Loucy (cell line): ENCODE measurements at regions not wholly inside any gene's neighbourhood (a gene's known extent, or its start where the extent isn't known, plus 50 kb on each side); places are given as distances from the start of the nearest gene placed in this dataset.

ENCODE experiments used
- H2AFZ ChIP-seq: fragments of 200-600 bp; sonication (generic); 2 replicates; pipeline ENCODE4 v1.6.0; 2016; ENCODE audit warnings: antibody characterized with exemption, mild to moderate bottlenecking, low read length, moderate library complexity
- H3F3A ChIP-seq: fragments of 200-600 bp; 2 replicates; pipeline ENCODE4 v1.6.0; 2016; ENCODE audit warnings: antibody characterized with exemption, low read depth, mild to moderate bottlenecking
- H3K27me3 ChIP-seq: fragments of 200-600 bp; sonication (generic); 2 replicates; pipeline ENCODE4 v1.6.1; 2014; ENCODE audit warnings: low read length, mild to moderate bottlenecking; ENCODE audit not compliant: insufficient read depth, poor library complexity, severe bottlenecking
- H3K36me3 ChIP-seq: fragments of 200-600 bp; sonication (generic); 2 replicates; pipeline ENCODE4 v1.6.1; 2016; ENCODE audit warnings: low read length; ENCODE audit not compliant: insufficient read depth
- H3K4me1 ChIP-seq: fragments of 200-600 bp; sonication (generic); 2 replicates; pipeline ENCODE4 v1.5.1; 2014; ENCODE audit warnings: low read length, mild to moderate bottlenecking; ENCODE audit not compliant: insufficient read depth, poor library complexity, severe bottlenecking
- H3K4me2 ChIP-seq: fragments of 200-600 bp; sonication (generic); 2 replicates; pipeline ENCODE4 v1.6.0; 2014; ENCODE audit warnings: antibody characterized with exemption, low read length, low read depth, mild to moderate bottlenecking; ENCODE audit not compliant: poor library complexity, severe bottlenecking
- H3K4me3 ChIP-seq: fragments of 200-600 bp; sonication (generic); 2 replicates; pipeline ENCODE4 v1.5.1; 2014; ENCODE audit warnings: low read length, mild to moderate bottlenecking, mixed read lengths; ENCODE audit not compliant: poor library complexity, severe bottlenecking
- H3K79me2 ChIP-seq: fragments of 200-600 bp; sonication (generic); 2 replicates; pipeline ENCODE4 v1.6.1; 2014; ENCODE audit warnings: low read length; ENCODE audit not compliant: insufficient read depth
- H3K9ac ChIP-seq: fragments of 200-600 bp; sonication (generic); 2 replicates; pipeline ENCODE4 v1.6.0; 2014; ENCODE audit warnings: mild to moderate bottlenecking, low read depth, low read length, moderate library complexity; ENCODE audit not compliant: poor library complexity, severe bottlenecking
- H3K9me2 ChIP-seq: fragments of 200-600 bp; sonication (generic); replicated peaks from 2 replicates; pipeline ENCODE4 v1.6.1; 2016; ENCODE audit warnings: low read depth, low read length, mixed read lengths
- H3K9me3 ChIP-seq: fragments of 200-600 bp; sonication (generic); 2 replicates; pipeline ENCODE4 v1.6.1; 2014; ENCODE audit warnings: mild to moderate bottlenecking, antibody characterized with exemption, low read length, low read depth; ENCODE audit not compliant: insufficient read depth
- H4K20me1 ChIP-seq: fragments of 200-600 bp; sonication (generic); 2 replicates; pipeline ENCODE4 v1.6.0; 2014; ENCODE audit warnings: antibody characterized with exemption, low read length, mild to moderate bottlenecking; ENCODE audit not compliant: insufficient read depth, poor library complexity, severe bottlenecking
- EZH2phosphoT487 ChIP-seq: fragments of 200-600 bp; IDR thresholded peaks from 2 replicates; pipeline ENCODE4 v1.6.1; 2018; ENCODE audit warnings: antibody characterized with exemption, mild to moderate bottlenecking, moderate library complexity, borderline replicate concordance
- TF ChIP-seq, protein P1 (sequence below): fragments of 200-600 bp; sonication (generic); conservative IDR thresholded peaks from 2 replicates; pipeline ENCODE4 v1.5.1; 2014; ENCODE audit warnings: mild to moderate bottlenecking, antibody characterized with exemption, low read length

DNA sequence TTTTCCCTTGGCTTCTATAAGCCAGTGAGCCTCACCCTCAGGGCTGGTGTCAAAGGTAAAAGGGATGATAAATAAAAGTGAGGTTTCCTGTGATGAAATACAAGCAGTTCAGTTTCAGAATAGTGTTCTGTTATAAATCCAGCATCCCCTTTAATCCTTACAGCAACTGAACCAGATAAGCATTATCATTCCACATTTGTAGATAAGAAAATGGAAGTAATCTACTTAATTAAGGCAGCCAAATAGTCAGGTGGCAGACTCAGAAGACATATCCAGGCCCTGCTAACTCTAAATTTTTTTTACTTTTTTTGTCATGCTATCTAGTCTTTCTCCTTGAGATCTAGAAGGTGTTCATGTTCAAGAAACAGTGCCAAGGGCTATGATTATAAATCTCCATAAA is 99.4 kb upstream of the SOX21 start:
- H3K4me2 ChIP-seq: no peak overlapping the region
- H4K20me1 ChIP-seq: no peaks in the 10 kb centered on the region
- H3K9me3 ChIP-seq: no peaks in the 10 kb centered on the region
- no peaks in the 10 kb centered on the region for H3K36me3 ChIP-seq
- no peaks in the 10 kb centered on the region for H3K27me3 ChIP-seq
- no peaks in the 10 kb centered on the region for H3K4me1 ChIP-seq
- H3K4me3 ChIP-seq: no peak overlapping the region
- H3K9ac ChIP-seq: no peak overlapping the region
- no peak for TF ChIP-seq EZH2phosphoT487
- TF ChIP-seq, protein P1, sequence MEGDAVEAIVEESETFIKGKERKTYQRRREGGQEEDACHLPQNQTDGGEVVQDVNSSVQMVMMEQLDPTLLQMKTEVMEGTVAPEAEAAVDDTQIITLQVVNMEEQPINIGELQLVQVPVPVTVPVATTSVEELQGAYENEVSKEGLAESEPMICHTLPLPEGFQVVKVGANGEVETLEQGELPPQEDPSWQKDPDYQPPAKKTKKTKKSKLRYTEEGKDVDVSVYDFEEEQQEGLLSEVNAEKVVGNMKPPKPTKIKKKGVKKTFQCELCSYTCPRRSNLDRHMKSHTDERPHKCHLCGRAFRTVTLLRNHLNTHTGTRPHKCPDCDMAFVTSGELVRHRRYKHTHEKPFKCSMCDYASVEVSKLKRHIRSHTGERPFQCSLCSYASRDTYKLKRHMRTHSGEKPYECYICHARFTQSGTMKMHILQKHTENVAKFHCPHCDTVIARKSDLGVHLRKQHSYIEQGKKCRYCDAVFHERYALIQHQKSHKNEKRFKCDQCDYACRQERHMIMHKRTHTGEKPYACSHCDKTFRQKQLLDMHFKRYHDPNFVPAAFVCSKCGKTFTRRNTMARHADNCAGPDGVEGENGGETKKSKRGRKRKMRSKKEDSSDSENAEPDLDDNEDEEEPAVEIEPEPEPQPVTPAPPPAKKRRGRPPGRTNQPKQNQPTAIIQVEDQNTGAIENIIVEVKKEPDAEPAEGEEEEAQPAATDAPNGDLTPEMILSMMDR: no peak
- no peaks in the 10 kb centered on the region for H3F3A ChIP-seq
- no peaks in the 10 kb centered on the region for H3K79me2 ChIP-seq
- H3K9me2 ChIP-seq: no peaks in the 10 kb centered on the region
- H2AFZ ChIP-seq: no peak overlapping the region

DNA sequence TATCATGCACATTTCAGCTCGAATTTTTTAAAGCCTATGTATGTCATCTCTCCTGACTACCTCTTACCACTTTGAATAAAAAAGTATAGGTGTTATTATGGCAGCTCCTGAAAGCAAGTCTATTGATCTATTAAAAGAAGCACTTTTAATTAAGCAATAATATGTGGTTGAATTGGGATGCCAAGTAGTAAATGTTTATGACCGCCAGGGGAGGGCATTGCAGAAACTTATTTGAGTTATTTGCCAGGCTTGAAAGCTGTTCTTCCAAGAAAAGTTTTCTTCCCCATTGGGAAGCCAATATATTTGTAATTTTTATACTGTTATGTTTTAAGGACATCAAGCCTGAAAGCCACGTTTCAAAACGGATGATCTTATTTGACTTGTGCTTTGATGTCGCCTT is 88.1 kb upstream of the SOX21 start:
- Histone ChIP-seq H3K9me3 (no peaks in the 10 kb centered on the region), H3K27me3 (no peaks in the 10 kb centered on the region), H3K9ac (no peak overlapping the region), H4K20me1 (no peaks in the 10 kb centered on the region), H3K9me2 (no peaks in the 10 kb centered on the region), H3F3A (no peaks in the 10 kb centered on the region), H3K4me2 (no peak overlapping the region), H3K4me3 (no peak overlapping the region), H3K79me2 (no peaks in the 10 kb centered on the region), H2AFZ (no peak overlapping the region), H3K36me3 (no peaks in the 10 kb centered on the region), H3K4me1 (no peaks in the 10 kb centered on the region)
- TF ChIP-seq, protein P1: no peak
- TF ChIP-seq EZH2phosphoT487: no peak

DNA sequence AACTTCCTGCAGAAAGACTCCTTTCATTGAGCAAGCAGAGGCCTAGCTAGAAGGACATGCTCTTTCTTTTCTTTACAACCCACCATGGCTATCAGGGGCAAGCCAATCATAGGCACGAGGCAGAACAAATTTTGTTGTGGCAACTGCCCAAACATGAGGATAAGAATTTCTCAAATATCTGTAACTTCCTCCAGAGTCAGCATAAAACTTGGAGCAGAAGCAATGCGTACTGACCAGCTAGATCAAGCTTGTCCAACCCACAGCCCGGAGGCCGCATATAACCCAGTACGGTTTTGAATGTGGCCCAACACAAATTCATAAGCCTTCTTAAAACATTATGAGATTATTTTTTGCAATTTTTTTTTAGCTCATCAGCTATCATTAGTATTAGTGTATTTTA is 87.0 kb upstream of the SOX21 start:
- H3K36me3 ChIP-seq: no peaks in the 10 kb centered on the region
- no peak overlapping the region for H3K4me2 ChIP-seq
- no peaks in the 10 kb centered on the region for H3K9me3 ChIP-seq
- H3K79me2 ChIP-seq: no peaks in the 10 kb centered on the region
- no peaks in the 10 kb centered on the region for H4K20me1 ChIP-seq
- no peak overlapping the region for H3K9ac ChIP-seq
- TF ChIP-seq, protein P1: no peak
- TF ChIP-seq EZH2phosphoT487: no peak
- H2AFZ ChIP-seq: no peak overlapping the region
- no peaks in the 10 kb centered on the region for H3K27me3 ChIP-seq
- no peak overlapping the region for H3K4me3 ChIP-seq
- H3K4me1 ChIP-seq: no peaks in the 10 kb centered on the region
- no peaks in the 10 kb centered on the region for H3K9me2 ChIP-seq
- H3F3A ChIP-seq: no peaks in the 10 kb centered on the region
